ENCODE measurements at regions not wholly inside any gene's neighbourhood (a gene's known extent, or its start where the extent isn't known, plus 50 kb on each side); places are given as distances from the start of the nearest gene placed in this dataset.
"Not testable (repeated sequence)": the region's sequence is repeated elsewhere in the genome, so short reads cannot be mapped to it uniquely, and the experiment has no call there.

DNA sequence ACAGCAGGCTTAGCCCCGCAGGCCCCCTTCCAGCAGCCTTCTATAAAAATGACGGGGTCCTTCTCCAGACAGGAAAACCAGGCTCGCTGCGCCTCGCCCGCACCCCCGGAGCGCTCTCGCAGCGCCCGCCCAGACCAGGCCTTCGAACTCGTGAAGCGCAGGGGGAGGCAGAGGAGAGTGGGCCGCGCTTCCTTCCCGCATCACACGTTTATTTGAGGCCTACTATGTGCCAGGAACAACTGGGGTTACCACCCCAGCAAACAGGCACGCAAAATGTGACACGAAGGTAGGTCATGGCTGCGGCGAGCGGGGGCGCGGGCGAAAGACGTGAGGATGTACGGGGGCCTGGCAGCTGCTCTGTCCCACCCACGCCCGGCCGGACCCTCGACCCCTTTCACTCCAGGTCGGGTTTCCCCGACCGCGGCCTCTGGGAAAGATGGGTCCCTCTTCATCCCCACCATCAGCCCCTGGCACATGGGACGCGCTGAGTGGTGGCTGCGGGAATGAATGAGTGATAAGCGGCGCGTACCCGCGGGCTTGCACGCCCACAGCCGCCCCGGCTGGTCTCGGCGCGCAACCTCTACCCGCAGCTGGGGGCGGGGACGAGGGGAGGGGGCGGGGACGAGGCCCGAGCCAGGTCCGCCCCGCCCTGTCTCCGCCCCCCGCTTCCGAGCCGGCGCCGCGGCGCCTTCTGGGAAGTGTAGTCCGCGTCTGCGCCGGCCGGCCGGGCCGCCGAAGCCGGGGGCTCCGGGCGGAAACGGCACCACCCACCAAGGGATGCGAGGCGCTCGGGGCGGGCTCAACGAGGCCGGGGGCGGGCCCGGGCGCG lies 59.1 kb downstream of the ZNF467 start:
- intact Hi-C loops (cut with micrococcal nuclease): loop anchor here (1.0 to 10.0 kb wide), 5 partner anchors 57 to 589 kb away; partner anchors contain the start of genes ZNF425 and ZNF862

DNA sequence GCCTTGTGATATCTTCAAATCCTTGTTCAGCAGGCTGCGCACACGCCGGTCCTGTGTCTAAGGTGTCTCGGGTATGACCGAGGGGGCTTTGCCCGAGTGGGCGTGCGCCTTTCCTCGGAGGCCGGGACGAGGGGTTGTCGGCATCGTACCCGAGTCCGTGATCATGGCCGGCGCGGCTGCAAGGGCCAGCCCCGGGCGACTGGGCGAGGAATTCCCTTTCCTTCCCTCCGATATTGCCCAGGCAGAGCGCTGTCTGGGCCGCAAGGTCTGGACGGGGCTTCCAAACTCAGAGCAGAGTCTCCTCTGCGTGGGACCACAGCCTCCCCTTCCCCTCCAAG lies 59.7 kb downstream of the ZNF467 start:
- intact Hi-C loops (cut with micrococcal nuclease): loop anchor here (1.0 to 10.0 kb wide), 5 partner anchors 58 to 589 kb away; partner anchors contain the start of genes ZNF425 and ZNF862

DNA sequence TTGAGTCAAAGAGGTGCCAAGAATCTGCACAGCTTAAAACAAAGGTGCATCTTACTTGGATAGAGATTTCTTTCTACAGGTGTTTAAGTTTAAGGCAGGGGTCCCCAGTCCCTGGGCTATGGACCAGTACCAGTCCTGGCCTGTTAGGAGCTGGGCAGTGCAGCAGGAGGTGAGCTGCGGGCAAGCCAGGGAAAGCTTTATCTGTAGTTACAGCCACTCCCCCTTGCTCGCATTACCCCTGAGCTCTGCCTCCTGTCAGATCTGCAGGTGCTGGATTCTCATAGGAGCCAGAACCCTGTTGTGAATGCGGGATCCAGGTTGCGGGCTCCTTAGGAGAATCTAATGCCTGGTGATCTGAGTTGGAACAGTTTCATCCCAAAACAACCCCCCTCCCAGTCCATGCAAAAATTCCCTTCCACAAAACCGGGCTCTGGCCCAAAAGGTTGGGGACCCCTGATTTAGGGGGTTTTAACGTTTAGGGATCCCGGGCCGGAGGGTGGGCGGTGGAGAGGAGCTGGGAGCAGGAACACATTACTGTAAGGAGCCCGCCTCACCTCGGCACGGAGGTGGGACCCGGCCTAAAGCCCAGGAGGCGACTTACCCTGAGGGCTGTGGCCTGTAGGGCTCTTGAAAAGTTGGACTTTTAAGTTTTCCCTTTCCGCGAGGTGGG lies 60.2 kb downstream of the ZNF467 start:
- intact Hi-C loops (cut with micrococcal nuclease): loop anchor here (10.0 kb wide), 1 partner anchor 588 kb away; the partner anchor contains the start of gene ZNF425

DNA sequence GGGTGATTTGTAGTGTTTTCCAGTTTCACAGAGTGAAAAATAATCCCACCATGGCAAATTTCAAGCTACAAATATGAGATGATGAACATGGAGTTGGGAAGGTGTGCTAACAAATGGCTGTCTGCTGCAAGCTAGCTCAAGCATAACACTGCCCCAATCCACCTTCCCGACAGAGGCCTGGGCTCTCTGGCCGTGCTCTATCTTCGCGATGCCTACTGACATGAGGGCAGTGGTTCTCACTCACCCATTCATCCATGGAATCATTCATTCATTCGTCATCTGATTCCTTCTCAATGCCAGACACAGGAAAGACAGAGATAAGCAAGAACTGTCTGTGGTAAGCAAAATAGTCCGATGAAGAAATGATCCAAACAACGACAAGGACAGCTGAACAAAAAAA lies 65.4 kb downstream of the ZNF467 start:
- intact Hi-C loops (cut with micrococcal nuclease): no loop called here

DNA sequence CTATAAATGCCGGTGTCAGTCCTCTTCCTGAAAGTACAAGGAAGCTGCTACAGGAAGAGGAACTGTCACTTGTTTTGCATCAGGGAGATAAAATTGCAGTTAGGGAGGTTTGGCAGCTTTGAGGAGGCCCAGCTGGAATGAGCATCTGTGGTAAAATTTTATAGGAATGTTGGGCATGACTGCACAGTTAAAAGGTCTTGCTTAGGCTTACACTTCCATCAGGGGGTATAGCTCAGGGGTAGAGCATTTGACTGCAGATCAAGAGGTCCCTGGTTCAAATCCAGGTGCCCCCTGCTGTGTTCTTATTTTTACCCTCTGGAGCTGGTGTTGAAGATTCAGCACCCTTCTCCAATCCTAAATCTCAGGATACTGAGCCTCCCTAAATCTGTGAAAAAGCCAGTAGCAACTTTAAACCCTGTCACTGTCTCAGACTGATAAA lies 65.9 kb downstream of the ZNF467 start:
- intact Hi-C loops (cut with micrococcal nuclease): no loop called here

GRCh38 chr7:149706398-149706797 lies 67.0 kb downstream of the ZNF467 start:
- intact Hi-C loops (cut with micrococcal nuclease): no loop called here

DNA sequence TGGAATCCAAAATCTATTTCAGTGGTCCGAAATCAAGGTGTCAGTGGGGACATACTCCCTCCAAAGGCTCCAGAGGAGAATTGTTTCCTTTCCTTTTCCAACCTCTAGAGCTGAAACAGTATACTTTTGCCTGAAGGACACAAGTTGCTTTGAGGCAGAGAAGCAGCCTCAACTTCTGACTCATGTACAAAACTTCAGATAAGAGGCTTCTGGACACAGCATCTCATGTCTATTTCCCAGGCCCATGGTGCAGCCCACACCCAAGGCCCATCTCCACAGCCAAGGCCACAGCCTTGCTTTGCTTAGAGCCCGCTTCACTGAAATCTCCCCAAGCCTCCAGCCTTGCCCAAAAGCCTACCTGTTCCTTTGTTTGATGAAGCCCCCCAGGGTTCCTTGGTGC lies 68.9 kb downstream of the ZNF467 start:
- intact Hi-C loops (cut with micrococcal nuclease): no loop called here

DNA sequence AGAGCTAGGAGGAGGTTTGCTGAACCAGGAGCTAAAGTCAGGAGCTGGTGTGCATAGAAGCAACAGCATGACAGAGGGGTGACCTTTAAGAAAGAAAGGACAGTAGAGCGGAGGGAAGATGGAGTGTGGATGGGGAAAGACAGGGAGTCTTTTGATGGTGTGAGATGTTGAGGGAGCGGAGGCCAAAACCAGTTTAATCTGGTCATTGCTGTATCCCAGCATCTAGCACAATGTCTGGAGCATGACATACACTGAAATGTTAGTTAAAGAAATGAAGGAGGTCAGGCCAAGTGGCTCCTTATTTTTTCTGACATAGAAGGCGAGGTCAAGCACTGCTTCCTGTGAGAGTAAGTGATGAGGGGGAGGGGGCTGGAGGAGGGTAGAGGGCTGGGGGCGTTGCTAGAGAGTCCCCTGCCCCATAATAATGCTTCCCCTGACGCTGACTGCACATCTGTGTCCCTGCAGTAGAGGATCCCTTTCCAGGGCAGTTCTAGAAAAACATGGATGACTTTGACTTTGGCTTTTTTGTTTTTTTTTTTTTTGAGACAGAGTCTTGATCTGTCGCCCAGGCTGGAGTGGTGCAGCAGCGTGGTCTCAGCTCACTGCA lies 70.2 kb downstream of the ZNF467 start:
- intact Hi-C loops (cut with micrococcal nuclease): no loop called here

GRCh38 chr7:149701495-149702240 lies 71.7 kb downstream of the ZNF467 start:
- intact Hi-C loops (cut with micrococcal nuclease): no loop called here

GRCh38 chr7:149697767-149698166 lies 75.6 kb downstream of the ZNF467 start:
- intact Hi-C loops (cut with micrococcal nuclease): not testable (repeated sequence)

GRCh38 chr7:149696280-149696679 lies 77.1 kb downstream of the ZNF467 start:
- intact Hi-C loops (cut with micrococcal nuclease): no loop called here

DNA sequence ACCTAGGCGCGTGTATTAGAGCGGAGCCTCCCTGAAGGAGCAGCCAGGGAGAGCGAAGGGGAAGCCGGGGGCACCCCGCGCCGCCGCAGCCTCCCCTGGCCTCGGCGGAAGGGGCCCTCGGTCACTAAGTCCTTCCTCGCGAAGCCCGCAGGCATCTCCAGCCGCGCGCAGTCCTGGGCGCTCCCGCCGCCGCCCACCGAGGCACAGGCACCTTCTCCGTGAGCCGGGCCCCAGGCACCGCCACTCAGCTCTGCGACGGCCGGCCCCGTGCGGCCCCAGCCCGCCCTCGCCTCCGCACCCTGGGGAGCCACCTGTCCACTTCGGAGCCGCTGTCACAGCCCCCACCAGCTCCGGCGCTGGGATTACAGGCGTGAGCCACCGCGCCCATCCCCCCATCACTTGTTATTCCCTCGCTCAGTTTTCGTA lies 80.8 kb downstream of the ZNF467 start:
- intact Hi-C loops (cut with micrococcal nuclease): no loop called here

GRCh38 chr7:149692056-149692455 lies 81.3 kb downstream of the ZNF467 start:
- intact Hi-C loops (cut with micrococcal nuclease): no loop called here

DNA sequence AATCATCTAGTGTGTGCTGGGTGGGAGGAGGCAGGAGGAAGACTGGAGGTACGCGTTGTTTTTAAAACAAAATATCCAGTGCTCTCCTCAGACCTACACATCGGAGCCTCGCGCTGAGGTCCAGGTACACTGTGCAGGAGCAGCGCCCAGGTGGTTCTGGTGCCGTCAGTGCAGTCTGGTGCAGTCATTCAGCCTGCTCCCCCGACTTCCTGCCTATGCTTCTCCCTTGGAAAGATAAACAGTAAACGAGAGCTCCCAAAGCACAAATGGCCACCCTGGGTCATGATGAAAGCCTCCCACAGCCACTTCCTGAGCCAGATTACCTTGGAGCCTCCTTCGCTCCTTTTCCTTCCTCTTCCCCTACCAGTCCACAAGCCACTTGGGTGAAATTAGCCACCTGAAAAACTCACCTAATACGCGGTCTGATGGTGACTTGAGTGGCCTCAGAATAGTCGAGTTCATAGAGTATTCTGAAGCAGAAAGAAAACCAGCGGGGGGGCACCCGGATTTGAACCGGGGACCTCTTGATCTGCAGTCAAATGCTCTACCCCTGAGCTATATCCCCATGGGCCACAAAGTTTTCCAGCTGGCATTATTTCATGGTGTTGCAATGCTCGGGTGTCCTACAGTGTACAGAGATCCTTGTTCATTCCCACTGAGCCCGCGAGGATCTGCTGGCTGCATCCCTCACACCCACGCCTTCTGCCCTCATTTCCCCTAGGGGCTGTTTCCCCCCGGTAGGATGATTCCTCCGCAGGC lies 82.5 kb downstream of the ZNF467 start:
- intact Hi-C loops (cut with micrococcal nuclease): no loop called here

DNA sequence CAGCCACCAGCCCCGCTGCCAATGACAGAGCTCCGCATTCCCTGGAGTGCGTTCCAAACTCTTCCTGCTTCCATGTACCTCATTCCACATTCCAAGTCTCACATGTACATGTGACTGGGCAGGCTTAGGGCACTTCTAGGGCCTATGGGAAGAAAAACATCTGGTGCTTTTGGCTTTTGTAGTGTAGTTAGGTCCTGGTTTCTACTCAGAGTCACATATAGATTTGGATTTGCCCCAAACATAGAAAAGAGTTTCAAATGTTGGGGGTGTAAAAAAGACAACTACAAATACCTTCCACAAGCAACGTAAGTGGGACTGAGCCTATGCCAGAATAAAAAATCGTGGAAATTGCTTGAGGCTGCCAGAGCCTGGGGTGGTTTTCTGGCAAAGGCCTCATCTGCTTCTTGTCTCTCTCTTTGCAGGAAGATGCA lies 84.1 kb downstream of the ZNF467 start:
- intact Hi-C loops (cut with micrococcal nuclease): no loop called here

GRCh38 chr7:149688836-149689235 lies 84.6 kb downstream of the ZNF467 start:
- intact Hi-C loops (cut with micrococcal nuclease): no loop called here

- intact Hi-C loops (cut with micrococcal nuclease): not testable (repeated sequence)
These were observed 85.6 kb downstream of the ZNF467 start for GRCh38 chr7:149687820-149688219.

DNA sequence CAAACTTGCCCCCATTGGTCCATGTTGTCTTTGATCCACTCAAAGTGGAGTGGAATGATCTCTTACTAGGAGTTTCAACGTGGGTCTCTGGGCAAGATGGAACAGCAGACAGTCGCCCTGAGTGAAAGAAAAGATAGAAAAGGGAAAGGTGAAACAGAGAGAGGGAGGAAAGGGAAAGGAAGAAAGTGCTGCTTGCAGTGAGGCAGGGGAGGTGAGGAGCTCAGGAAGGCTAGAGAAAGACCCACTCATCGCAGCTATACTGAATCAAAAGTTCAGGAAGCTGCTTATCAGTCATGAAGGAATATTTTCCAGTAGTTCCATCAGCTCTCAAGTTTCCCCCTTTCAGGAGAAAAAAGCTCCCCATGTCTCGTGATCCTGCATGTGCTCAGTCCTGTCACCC lies 86.9 kb downstream of the ZNF467 start:
- intact Hi-C loops (cut with micrococcal nuclease): no loop called here

GRCh38 chr7:149686011-149686410 lies 87.4 kb downstream of the ZNF467 start:
- intact Hi-C loops (cut with micrococcal nuclease): no loop called here

GRCh38 chr7:149685455-149685854 lies 87.9 kb downstream of the ZNF467 start:
- intact Hi-C loops (cut with micrococcal nuclease): no loop called here

GRCh38 chr7:149683898-149684297 lies 89.5 kb downstream of the ZNF467 start:
- intact Hi-C loops (cut with micrococcal nuclease): no loop called here

Measured in T-helper 2 cell treated with Interferon-gamma antibody and Interleukin-4, amounts not matched to agents 100 ng/mL and 5 ng/mL, for 36 hours (primary cell).